ENCODE measurements at regions not wholly inside any gene's neighbourhood (a gene's known extent, or its start where the extent isn't known, plus 50 kb on each side); places are given as distances from the start of the nearest gene placed in this dataset.

DNA sequence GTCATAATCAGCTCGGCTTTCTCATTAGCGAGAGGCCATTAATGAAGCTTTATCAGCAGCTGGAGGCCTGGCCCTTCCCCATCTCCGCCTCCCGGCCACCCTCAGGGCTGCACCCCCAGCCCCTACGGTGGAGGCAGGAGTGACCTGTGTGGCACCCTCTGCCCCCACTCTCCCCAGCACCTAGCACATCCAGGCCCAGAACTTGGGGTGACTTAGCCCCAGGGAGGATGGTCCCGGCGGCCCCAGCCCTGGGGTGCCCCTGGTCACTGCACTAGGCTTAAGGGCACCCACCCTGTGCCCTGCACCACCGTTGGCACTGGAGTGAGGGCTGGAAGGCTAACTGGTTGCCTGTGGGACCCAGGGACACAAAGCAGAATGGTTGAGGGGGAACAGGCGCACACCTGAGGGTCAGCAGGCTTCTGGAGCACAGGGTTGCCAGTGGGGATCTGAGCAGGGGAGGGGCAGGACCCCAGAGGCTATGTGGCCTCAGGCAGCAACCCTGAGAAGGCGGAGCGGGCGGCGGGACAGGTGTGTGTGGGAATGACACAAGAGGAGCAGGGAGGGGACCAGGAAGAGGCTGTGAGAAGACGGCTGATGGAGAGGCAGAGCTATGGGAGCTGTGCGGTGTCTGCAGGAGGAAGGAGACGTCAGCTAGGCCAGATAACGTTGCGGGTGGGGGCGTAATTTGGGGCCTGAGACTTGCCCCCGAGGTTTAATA, 120.2 kb downstream of the FAM53A start:
- no peaks in the 10 kb centered on the region for H3K36me3 ChIP-seq (ENCODE audit: control insufficient read depth, insufficient read depth, low read length)
- no peak for TF ChIP-seq PURB (CRISPR knock-in tag; IDR thresholded peaks at IDR 0.05; ENCODE audit: low read depth)
- TF ChIP-seq TOE1 (IDR thresholded peaks at IDR 0.05; ENCODE audit: borderline replicate concordance), result no peak
- no peak for TF ChIP-seq TOE1 (CRISPR knock-in tag; IDR thresholded peaks at IDR 0.05; ENCODE audit: borderline replicate concordance, low read depth)
- no peak for TF ChIP-seq ZNF316 (IDR thresholded peaks at IDR 0.05)
- TF ChIP-seq RNF2 (IDR thresholded peaks at IDR 0.05), result no peak
- TF ChIP-seq ELF1 (tag; IDR thresholded peaks at IDR 0.05), result no peak
- TF ChIP-seq ZNF561 (CRISPR knock-in tag; conservative IDR thresholded peaks at IDR 0.05), result no peak
- TF ChIP-seq COPS2 (conservative IDR thresholded peaks at IDR 0.05), result no peak
- TF ChIP-seq RAD51 (IDR thresholded peaks at IDR 0.05; ENCODE audit: borderline replicate concordance, low read depth), result no peak
- TF ChIP-seq SNIP1 (IDR thresholded peaks at IDR 0.05; ENCODE audit: low read depth), result no peak
- no peak for TF ChIP-seq ZNF140 (CRISPR knock-in tag; IDR thresholded peaks at IDR 0.05)
- no peak for TF ChIP-seq CBX2 (IDR thresholded peaks at IDR 0.05; ENCODE audit: insufficient read depth, low read length, poor library complexity, severe bottlenecking)
- TF ChIP-seq, protein P1, sequence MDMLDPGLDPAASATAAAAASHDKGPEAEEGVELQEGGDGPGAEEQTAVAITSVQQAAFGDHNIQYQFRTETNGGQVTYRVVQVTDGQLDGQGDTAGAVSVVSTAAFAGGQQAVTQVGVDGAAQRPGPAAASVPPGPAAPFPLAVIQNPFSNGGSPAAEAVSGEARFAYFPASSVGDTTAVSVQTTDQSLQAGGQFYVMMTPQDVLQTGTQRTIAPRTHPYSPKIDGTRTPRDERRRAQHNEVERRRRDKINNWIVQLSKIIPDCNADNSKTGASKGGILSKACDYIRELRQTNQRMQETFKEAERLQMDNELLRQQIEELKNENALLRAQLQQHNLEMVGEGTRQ (CRISPR knock-in tag; IDR thresholded peaks at IDR 0.05), result no peak
- no peak for TF ChIP-seq ZNF668 (CRISPR knock-in tag; IDR thresholded peaks at IDR 0.05)
- no peak for TF ChIP-seq SNRNP70 (optimal IDR thresholded peaks at IDR 0.05; ENCODE audit: low read depth, low read length)
- no peak for TF ChIP-seq GATAD2B (IDR thresholded peaks at IDR 0.05; ENCODE audit: borderline replicate concordance)
- no peak overlapping the region for H2AFZ ChIP-seq (ENCODE audit: low read depth, low read length)
- peaks cover 39 to 48% of the 10 kb centered on the region in 2 experiments for H3K27me3 ChIP-seq (ENCODE audit: control insufficient read depth in 2 of 2, insufficient read depth in 2 of 2, low read length in 2 of 2)
- FAIRE-seq (no peak), DNase-seq (ENCODE audit: extremely low read depth in 1 of 4, low spot score in 3 of 4) (no peak), ATAC-seq (no peak)
- peaks cover 2% of the 10 kb centered on the region for H3K9me1 ChIP-seq (ENCODE audit: control insufficient read depth, insufficient read depth, low read length)
- in situ Hi-C loops (cut with MboI), result no loop called here
- H3K27ac ChIP-seq (ENCODE audit: extremely low read depth, low read depth, low read length), result no peak overlapping the region
- WGBS (ENCODE audit: insufficient coverage, low coverage, missing lambda C conversion rate), result under 1% methylated on average over 20 of the region's 20 CpGs
- H3K9ac ChIP-seq (ENCODE audit: insufficient read depth in 1 of 2, low read depth in 2 of 2, low read length in 2 of 2), result no peak overlapping the region
- peaks cover 27% of the 10 kb centered on the region for H4K20me1 ChIP-seq (replicated peaks; ENCODE audit: control insufficient read depth, insufficient read depth, low read length)
- H3K79me2 ChIP-seq (ENCODE audit: control insufficient read depth, insufficient read depth, low read length), result no peaks in the 10 kb centered on the region
- peaks cover 0 to 72% of the 10 kb centered on the region in 2 experiments; a peak in 3 of 5 replicates for H3K4me1 ChIP-seq (replicated peaks in 1 of 2; ENCODE audit: control insufficient read depth in 2 of 2, insufficient read depth in 2 of 2, low read length in 2 of 2)
- H3K4me2 ChIP-seq (ENCODE audit: insufficient read depth, low read length), result no peak overlapping the region
- no TSS peak for BruUV-seq (replicated peaks)
- ChIA-PET CTCF (ENCODE audit: low intra/inter-chr PET ratio) (no interaction called here), POLR2A (interaction anchor here (0.6 kb wide), 1 partner anchor 193 kb away, joined by 5 read pairs; no protein-coding TSS in a partner anchor)
- H3K4me3 ChIP-seq, result no peak overlapping the region
- no peaks in the 10 kb centered on the region for H3K9me3 ChIP-seq (replicated peaks; ENCODE audit: control insufficient read depth, insufficient read depth, low read depth, low read length)
- intact Hi-C loops (cut with micrococcal nuclease), result no loop called here

Data from K562 (cell line).